ENCODE measurements at regions not wholly inside any gene's neighbourhood (a gene's known extent, or its start where the extent isn't known, plus 50 kb on each side); places are given as distances from the start of the nearest gene placed in this dataset.

- TF ChIP-seq CTCF (IDR thresholded peaks at IDR 0.05) = no peak
- no peak for TF ChIP-seq MEF2A (IDR thresholded peaks at IDR 0.05; ENCODE audit: borderline replicate concordance, low read depth)
- no peak for TF ChIP-seq EP300 (IDR thresholded peaks at IDR 0.05; ENCODE audit: borderline replicate concordance in 1 of 2, low read depth in 1 of 2, low read length in 1 of 2)
- no peak for TF ChIP-seq REST (IDR thresholded peaks at IDR 0.05; ENCODE audit: low read depth, low read length)
- no peak for TF ChIP-seq GABPA (IDR thresholded peaks at IDR 0.05; ENCODE audit: low read depth)
- TF ChIP-seq SMC3 (IDR thresholded peaks at IDR 0.05; ENCODE audit: low read depth, low read length) = no peak
- TF ChIP-seq ZBTB33 (IDR thresholded peaks at IDR 0.05; ENCODE audit: borderline replicate concordance, low read depth) = no peak
- no peak for TF ChIP-seq ELF1 (IDR thresholded peaks at IDR 0.05)
- no peak for TF ChIP-seq NRF1 (IDR thresholded peaks at IDR 0.05; ENCODE audit: low read depth, low read length)
- TF ChIP-seq YY1 (IDR thresholded peaks at IDR 0.05; ENCODE audit: low read depth) = no peak
- no peak for TF ChIP-seq MAX (IDR thresholded peaks at IDR 0.05; ENCODE audit: low read depth)
These were observed 351.1 kb downstream of the HAO1 start for GRCh38 chr20:7589164-7589563.
